ENCODE measurements at regions not wholly inside any gene's neighbourhood (a gene's known extent, or its start where the extent isn't known, plus 50 kb on each side); places are given as distances from the start of the nearest gene placed in this dataset.

DNA sequence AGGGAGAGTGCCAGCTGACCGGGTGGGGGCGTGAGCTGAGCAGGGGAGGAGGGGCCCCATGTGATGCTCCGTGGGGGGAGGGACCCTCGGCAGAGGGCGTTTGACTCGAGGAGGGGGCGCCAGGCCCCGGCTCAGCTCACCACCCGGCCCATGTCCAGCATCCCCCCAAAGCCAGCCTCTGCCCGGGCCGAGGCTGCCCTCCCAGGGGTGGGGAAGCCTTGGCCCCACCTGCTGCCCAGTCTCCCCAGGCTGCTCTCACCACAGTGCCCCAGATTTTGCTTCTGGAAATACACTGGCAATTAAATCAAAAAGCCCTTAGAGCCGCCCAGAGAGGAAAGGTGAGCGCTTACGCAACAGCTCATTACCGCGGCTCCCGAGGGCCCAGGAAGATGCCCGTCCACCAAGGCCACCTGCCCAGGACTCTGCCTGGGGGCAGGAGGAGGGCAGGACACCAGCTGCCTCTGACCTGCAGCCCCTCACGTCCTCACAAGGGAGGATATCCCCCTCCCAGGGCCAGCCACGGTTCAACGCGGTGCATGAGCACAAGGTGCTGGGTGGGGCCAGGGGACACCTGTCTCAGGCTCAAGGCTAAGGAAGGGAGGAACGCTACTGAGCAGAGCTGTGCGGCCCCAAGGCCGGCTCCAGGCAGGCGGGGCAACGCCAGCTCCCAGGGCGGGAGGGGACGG, 70.0 kb upstream of the INPP5A start:
- no peak overlapping the region for H3K27ac Mint-ChIP-seq
- H3K9me3 Mint-ChIP-seq, result no peaks in the 10 kb centered on the region
- no peak overlapping the region for H3K4me3 Mint-ChIP-seq
- peaks cover 0 to 10% of the 10 kb centered on the region in 2 donors for H3K27me3 Mint-ChIP-seq
- no peak for ATAC-seq
- H3K4me1 Mint-ChIP-seq (ENCODE audit: low read depth in 2 of 2), result no peaks in the 10 kb centered on the region
- DNase-seq (ENCODE audit: low spot score), result peak; percentile 23
- H3K36me3 Mint-ChIP-seq, result no peaks in the 10 kb centered on the region

DNA sequence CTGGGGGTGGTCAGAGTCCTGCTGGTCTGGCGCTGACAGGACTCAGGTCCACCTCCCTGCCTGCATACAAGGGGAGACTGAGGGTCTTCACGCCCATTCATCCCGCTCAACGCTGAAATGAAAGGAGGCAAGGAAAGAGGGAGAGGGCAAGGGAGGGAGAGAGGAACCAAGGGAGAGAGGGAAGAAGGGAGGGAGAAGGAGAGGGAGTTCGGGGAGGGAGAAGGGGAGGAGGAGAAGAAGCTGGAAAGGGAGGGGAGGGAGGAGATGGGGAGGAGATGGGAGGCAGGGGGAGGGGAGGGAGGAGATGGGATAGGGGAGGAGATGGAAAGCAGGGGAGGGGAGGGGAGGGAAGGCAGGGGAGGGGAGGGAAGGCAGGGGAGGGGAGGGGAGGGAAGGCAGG, 69.4 kb upstream of the INPP5A start:
- Mint-ChIP-seq H3K27ac (no peak overlapping the region), H3K9me3 (no peaks in the 10 kb centered on the region), H3K36me3 (no peaks in the 10 kb centered on the region), H3K4me1 (ENCODE audit: low read depth in 2 of 2) (no peaks in the 10 kb centered on the region), H3K4me3 (no peak overlapping the region), H3K27me3 (peaks cover 1 to 11% of the 10 kb centered on the region in 2 donors)
- no peak for ATAC-seq
- no peak for DNase-seq (ENCODE audit: low spot score)

DNA sequence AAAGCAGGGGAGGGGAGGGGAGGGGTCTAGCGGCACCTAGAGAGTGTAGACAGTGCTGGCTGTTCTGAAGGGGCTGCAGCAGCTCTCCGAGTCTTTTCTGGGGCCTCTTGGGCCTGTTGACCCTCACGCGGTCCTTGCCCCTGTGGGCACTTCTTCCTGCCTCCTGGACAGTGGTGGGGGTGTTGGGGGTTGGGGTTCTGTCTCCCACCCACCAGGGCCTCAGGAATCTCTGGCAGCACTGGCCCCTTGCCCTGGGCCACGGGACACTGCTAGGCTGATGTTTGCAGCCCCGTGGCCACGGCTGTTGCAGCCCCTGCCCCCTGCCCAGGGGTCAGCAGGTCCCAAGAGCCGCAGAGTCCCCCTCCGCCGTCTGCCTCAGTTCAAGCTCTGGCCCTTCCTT, 68.9 kb upstream of the INPP5A start:
- Mint-ChIP-seq H3K36me3 (no peaks in the 10 kb centered on the region), H3K27me3 (peaks cover 6 to 15% of the 10 kb centered on the region in 2 donors), H3K4me1 (ENCODE audit: low read depth in 2 of 2) (no peaks in the 10 kb centered on the region), H3K4me3 (no peak overlapping the region), H3K9me3 (no peaks in the 10 kb centered on the region), H3K27ac (no peak overlapping the region)
- ATAC-seq, result no peak
- DNase-seq (ENCODE audit: low spot score), result peak; percentile 42

DNA sequence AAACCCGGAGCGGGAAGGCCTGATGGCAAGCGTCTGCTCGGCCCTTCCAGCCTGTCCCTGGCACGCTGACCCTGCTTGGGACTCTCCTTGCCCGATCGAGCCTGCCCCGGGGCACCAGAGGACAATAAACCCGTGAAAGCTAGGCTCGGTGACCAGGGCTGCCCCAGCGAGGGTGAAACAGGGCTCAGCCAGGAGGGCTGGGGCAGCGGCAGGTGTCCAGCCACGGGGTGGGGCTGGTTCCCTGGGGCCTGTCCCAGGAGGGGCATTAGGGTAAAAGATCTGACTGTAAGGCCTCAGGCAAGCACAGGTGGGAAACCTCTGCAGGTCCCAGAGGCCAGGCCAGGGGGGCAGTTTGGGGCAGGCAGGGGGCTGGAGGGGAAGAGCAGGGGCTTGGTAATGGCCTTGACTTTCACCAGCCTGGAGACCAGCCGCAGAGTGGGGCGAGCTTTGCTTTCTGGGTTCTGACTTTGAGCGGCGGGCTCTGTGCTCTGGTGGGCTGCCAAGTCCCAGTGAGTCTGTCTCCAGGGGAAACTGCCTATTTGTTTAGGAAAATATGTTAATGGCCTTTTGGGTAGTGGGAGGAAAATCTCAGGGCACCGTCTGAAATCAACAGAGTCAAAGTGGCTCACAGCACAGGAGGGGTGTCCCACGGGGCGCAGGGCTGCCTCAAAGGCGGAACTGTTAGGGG, 68.2 kb upstream of the INPP5A start:
- Mint-ChIP-seq H3K27me3 (peaks cover 8 to 15% of the 10 kb centered on the region in 2 donors), H3K27ac (no peak overlapping the region), H3K36me3 (no peaks in the 10 kb centered on the region), H3K9me3 (no peaks in the 10 kb centered on the region), H3K4me3 (no peak overlapping the region), H3K4me1 (ENCODE audit: low read depth in 2 of 2) (no peaks in the 10 kb centered on the region)
- DNase-seq (ENCODE audit: low spot score) (peak; percentile 48), ATAC-seq (no peak)

DNA sequence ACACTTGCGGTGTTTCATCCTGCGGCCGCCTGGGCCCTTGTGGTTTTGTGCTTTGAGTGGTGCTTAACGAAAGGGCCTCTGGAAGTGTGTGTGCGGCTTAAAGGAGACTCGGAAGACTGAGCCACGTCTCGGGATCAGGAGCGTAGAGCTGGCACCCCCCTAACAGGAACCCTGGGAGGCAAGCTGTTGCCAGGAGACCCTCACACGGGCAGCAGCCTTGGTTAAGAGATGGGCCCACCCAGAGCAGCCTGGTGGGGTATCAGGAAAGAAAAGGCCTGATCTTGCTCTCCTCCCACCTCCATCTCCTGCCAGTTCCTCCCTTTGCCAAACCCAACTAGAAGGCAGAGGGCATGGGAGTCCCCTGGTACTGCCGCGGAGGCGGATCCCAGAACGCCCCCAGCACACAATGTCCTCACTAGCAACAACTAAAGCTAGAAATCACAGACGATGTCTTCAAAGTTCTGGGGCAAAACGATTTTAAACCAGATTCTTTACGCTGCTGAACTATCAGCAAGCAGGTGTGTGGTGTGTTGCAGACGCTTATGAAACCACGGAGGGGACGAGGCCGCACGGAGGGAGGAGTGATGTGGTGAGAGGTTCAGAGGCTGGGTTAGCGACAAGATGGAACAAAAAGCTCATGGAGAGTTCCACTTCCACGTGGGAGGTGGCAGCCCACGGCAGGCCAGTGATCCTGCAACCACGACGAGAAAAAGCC, 67.0 kb upstream of the INPP5A start:
- H3K27ac Mint-ChIP-seq, result no peak overlapping the region
- H3K4me3 Mint-ChIP-seq, result no peak overlapping the region
- DNase-seq (ENCODE audit: low spot score), result no peak
- H3K27me3 Mint-ChIP-seq, result peaks cover 12 to 17% of the 10 kb centered on the region in 2 donors
- no peaks in the 10 kb centered on the region for H3K9me3 Mint-ChIP-seq
- ATAC-seq, result no peak
- no peaks in the 10 kb centered on the region for H3K36me3 Mint-ChIP-seq
- no peaks in the 10 kb centered on the region for H3K4me1 Mint-ChIP-seq (ENCODE audit: low read depth in 2 of 2)

DNA sequence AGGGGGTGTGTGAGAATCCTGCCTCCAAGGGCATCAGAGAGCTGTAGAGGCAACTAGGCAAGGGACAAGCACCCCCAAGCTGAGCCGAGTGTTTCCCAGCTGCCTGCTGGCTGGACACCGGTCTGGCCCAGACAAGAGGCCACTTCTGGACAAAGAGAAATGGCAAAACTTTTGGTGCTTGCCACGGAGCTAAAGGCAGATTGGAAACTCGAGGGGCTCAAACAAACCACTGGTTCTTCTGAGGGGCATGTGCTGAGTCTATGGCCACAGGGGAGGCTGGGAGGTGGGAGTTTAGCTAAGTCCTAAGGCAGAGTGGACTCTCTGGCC, 66.5 kb upstream of the INPP5A start:
- no peaks in the 10 kb centered on the region for H3K9me3 Mint-ChIP-seq
- no peaks in the 10 kb centered on the region for H3K36me3 Mint-ChIP-seq
- DNase-seq (ENCODE audit: low spot score), result no peak
- H3K27me3 Mint-ChIP-seq, result peaks cover 17 to 20% of the 10 kb centered on the region in 2 donors
- no peaks in the 10 kb centered on the region for H3K4me1 Mint-ChIP-seq (ENCODE audit: low read depth in 2 of 2)
- no peak overlapping the region for H3K27ac Mint-ChIP-seq
- no peak overlapping the region for H3K4me3 Mint-ChIP-seq
- ATAC-seq, result no peak

DNA sequence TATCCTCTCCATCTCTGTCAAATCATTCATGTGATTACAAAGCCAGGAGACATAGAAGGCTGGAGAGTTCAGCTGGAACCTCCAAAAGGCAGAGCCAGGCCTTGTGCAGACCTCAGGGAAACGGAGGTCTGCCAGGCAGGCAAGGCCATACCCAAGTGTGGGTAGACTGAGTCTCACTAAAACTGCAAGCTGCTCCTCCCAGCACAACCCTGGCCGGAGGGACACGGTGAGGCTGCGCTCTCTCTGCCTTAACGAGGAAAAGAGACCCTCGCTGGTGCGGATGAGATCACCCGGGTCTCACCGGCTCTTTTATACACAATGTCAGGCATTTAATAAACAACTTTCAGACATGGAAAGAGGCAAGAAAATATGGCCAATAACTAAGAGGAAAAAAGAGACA, 66.1 kb upstream of the INPP5A start:
- no peak for ATAC-seq
- no peak overlapping the region for H3K4me3 Mint-ChIP-seq

DNA sequence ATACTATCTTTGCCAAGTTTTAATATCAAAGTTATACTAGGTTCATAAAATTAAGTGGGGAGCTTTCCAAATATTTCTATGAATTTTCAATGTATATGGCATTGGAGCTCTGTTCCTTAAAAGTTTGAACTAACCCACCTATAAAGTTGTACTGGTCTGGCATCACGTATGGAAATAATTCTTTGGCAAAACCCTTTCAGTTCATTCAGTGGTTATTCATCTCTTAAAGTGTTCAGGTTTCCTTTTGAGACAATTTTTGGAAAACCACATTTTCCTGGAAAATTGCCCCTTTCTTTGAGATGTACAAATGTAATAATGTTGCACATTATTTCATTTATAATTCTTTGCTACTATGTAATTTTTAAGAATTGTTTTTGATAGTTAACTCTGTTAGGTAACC, 62.5 kb upstream of the INPP5A start:
- no peaks in the 10 kb centered on the region for H3K4me1 Mint-ChIP-seq (ENCODE audit: low read depth in 2 of 2)
- peak overlapping the region in 1 of 2 donors; percentile 18 for H3K27ac Mint-ChIP-seq
- peaks cover 21 to 22% of the 10 kb centered on the region in 2 donors for H3K27me3 Mint-ChIP-seq
- ATAC-seq, result no peak
- H3K36me3 Mint-ChIP-seq, result no peaks in the 10 kb centered on the region
- DNase-seq (ENCODE audit: low spot score), result no peak
- no peaks in the 10 kb centered on the region for H3K9me3 Mint-ChIP-seq
- no peak overlapping the region for H3K4me3 Mint-ChIP-seq

More for the DNA sequence above, 66.1 kb upstream of the INPP5A start:
- DNase-seq (ENCODE audit: low spot score), result no peak
- Mint-ChIP-seq H3K4me1 (ENCODE audit: low read depth in 2 of 2) (no peaks in the 10 kb centered on the region), H3K36me3 (no peaks in the 10 kb centered on the region), H3K27ac (no peak overlapping the region), H3K27me3 (peaks cover 17 to 20% of the 10 kb centered on the region in 2 donors), H3K9me3 (no peaks in the 10 kb centered on the region)

DNA sequence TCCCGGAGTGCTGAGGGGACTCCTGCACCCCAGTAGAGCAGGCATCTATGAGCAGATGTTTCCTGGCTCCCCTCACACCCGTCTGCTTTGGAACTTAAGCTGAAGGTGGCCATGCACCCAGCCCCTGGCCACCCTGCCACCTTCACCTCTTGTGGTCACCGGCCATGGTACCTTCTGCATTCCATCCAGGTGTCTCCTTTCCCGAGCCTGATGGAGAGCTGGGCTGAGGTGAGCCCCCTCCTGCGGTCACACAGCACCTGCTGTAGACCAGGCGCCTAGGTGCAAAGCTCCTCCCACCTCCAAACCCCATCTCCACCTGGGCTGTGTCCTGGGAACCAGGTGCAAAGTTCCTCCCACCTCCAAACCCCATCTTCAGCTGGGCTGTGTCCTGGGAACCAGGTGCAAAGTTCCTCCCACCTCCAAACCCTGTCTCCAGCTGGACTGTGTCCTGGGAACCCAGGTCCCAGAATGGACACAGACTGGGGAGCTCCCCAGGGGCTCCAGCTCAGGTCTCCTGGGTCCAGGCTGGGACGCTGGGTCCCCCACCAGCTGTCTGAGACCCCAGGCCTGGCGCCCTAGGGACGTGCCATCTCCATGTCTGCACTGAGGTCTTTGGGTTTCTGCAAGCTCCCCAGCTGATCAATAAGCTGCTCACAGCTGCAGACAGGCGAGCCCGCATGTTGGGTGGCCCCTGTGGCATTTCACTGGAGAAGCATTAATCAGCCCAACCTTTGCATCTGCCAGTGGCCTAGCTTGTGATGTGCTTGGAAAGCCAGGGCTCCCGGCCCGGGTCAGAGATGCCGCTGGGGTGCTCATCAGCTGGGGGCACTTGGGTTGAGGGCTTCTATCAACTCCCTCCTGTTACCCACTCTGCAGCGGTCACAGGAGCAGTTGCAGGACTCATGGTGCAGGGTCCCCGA, 61.2 kb upstream of the INPP5A start:
- peak in 1 of 2 donors; percentile 18 for ATAC-seq
- no peaks in the 10 kb centered on the region for H3K36me3 Mint-ChIP-seq
- peaks cover 23 to 33% of the 10 kb centered on the region in 2 donors for H3K27me3 Mint-ChIP-seq
- no peak overlapping the region for H3K27ac Mint-ChIP-seq
- DNase-seq (ENCODE audit: low spot score), result no peak
- no peak overlapping the region for H3K4me3 Mint-ChIP-seq
- H3K9me3 Mint-ChIP-seq, result no peaks in the 10 kb centered on the region
- H3K4me1 Mint-ChIP-seq (ENCODE audit: low read depth in 2 of 2), result no peaks in the 10 kb centered on the region

DNA sequence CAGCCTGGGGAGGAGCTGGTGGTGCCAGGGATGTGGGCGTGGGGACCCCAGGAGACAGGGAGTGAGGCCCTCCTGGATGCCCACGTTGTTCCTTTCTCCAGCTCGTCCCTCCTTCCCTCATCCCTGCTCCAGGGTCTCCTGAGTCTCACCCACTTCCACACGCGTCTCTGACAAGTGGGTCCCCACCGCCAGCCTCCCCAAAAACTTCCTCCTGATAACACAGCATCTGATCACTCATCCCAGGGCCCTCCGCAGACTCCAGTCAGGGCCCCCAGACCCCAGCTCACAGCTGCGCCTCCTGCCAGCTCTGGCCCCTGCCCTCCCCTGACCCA, 60.6 kb upstream of the INPP5A start:
- ATAC-seq, result no peak

DNA sequence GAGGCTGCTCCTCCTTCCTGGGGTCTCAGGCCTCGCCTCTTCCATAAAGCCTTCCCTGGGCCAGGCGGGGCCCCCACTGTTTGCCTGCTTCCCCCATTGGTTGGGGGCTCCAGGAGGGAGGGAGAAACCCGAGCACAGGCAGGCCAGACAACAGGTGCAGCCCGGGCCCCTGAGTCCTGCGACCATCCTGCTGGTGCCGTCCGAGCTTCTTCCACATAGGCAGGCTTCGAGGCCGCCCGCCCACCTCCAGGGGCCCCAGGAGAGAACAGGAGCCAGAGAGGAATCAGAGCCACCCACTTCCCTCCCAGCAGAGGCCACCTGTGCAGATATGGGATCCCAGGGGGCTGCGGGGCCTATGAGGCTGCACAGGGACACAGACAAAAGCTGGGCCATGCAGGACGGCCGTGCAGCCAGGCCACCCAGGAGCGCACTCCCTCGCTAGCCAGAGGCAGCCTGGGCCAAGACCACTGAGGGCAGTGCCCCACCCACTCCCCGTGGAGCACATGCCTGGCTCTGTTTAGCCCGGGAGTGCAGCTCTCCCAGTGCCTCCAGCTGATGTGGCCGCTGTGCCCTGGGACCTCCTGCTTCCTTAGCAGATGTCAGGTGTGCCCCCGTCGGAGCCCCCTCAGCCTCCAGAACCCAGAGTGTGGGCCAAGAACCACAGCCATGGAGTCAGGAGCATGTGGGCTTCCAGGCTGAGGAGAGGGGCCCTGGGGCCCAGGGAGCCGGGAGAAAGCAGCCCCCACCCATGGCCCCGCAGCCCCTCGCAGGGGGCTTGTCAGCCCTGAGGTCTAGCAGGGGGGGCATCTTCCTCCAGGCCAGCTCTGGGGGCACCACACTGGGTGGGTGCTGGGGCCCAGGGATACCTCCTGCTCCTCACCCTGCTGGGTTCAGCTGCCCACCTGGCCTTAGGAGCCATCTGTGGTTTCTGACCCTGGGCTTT, 59.9 kb upstream of the INPP5A start:
- no peaks in the 10 kb centered on the region for H3K9me3 Mint-ChIP-seq
- H3K4me3 Mint-ChIP-seq, result no peak overlapping the region
- H3K27me3 Mint-ChIP-seq, result peaks cover 26 to 42% of the 10 kb centered on the region in 2 donors
- no peak for ATAC-seq
- no peaks in the 10 kb centered on the region for H3K36me3 Mint-ChIP-seq
- no peaks in the 10 kb centered on the region for H3K4me1 Mint-ChIP-seq (ENCODE audit: low read depth in 2 of 2)
- no peak for DNase-seq (ENCODE audit: low spot score)
- no peak overlapping the region for H3K27ac Mint-ChIP-seq

More for the DNA sequence above, 60.6 kb upstream of the INPP5A start:
- Mint-ChIP-seq H3K36me3 (no peaks in the 10 kb centered on the region), H3K4me1 (ENCODE audit: low read depth in 2 of 2) (no peaks in the 10 kb centered on the region), H3K27ac (no peak overlapping the region), H3K4me3 (no peak overlapping the region), H3K27me3 (peaks cover 24 to 36% of the 10 kb centered on the region in 2 donors), H3K9me3 (no peaks in the 10 kb centered on the region)
- DNase-seq (ENCODE audit: low spot score), result no peak

DNA sequence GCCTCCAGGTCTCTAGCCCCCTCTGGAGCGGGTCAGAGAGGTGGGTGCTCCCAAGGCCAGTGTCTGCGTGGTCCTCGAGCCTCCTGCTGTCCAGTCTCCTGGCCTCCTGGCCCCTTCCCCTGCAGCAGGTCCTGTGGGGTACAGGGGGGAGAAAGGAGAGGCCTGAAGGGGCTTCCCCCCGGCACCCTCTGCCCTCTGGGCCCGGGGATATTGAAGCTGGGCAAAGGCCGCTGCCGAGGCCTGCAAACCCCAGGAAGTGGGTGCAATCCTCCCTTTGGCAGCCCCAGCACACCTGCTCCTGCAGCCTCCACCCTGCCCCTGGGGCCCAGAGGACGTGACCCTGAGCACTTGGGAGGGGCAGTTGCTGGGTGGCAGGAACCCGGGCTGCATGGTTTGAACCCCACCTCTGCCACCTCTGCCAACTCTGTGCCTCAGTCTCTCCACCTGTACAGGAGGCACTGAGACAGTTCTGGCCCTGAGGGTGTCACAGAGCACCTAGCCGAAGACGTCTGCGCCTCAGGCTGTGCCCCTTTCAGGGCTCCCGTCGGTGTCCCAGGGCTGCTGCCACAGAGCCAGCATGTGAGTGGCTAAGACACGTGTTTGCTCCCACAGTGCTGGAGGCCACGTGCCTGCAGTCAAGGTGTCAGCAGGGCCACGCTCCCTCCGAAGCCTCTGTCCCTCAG, 59.1 kb upstream of the INPP5A start:
- ATAC-seq, result no peak

More for the DNA sequence above, 59.1 kb upstream of the INPP5A start:
- Mint-ChIP-seq H3K4me3 (no peak overlapping the region), H3K9me3 (no peaks in the 10 kb centered on the region), H3K36me3 (no peaks in the 10 kb centered on the region), H3K27me3 (peaks cover 22 to 39% of the 10 kb centered on the region in 2 donors), H3K27ac (no peak overlapping the region), H3K4me1 (ENCODE audit: low read depth in 2 of 2) (no peaks in the 10 kb centered on the region)
- DNase-seq (ENCODE audit: low spot score), result no peak
